ENCODE measurements at regions not wholly inside any gene's neighbourhood (a gene's known extent, or its start where the extent isn't known, plus 50 kb on each side); places are given as distances from the start of the nearest gene placed in this dataset.
"Not testable (repeated sequence)": the region's sequence is repeated elsewhere in the genome, so short reads cannot be mapped to it uniquely, and the experiment has no call there.

DNA sequence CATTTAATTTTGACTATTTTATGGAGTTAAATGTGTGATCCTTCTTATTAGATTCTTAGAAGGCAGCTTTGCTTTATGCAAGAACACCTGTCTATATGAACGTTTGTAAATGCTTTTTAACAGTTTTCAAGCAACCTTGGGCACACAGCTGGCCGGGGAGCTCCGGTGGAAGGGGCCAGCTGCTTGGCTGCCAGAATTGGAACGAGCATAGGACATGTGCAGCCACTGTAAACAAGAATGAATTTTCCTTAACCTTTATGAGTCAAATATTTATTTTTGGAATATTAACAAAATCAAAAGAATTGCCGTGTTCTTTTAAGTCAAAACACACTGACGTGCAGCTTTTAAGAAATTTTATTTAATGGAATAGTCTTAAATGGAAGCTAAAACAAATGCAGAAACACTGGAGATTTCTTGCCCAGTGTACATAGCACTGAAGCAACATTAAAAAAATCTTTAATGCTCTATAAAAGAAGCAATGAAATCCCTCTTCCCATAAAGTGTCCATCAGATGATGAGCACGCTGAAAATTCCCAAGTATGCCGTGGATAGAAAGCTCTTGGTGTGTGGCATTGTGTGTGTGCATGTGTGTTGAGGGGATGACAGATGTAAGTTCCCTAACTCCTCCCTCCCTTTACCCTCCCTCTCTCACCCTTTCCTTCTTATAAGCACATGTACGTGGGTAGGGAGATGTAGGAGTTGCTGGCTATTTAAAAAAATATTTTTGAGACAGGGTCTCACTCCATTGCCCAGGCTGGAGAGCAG is 208.9 kb upstream of the EXOC2 start:
- in situ Hi-C loops (cut with HindIII; ENCODE audit: low pct_unique_long_range_greater_than_20kb, low sequenced_read_pairs): no loop called here
- no peak for DNase-seq (ENCODE audit: low read depth, low spot score)

DNA sequence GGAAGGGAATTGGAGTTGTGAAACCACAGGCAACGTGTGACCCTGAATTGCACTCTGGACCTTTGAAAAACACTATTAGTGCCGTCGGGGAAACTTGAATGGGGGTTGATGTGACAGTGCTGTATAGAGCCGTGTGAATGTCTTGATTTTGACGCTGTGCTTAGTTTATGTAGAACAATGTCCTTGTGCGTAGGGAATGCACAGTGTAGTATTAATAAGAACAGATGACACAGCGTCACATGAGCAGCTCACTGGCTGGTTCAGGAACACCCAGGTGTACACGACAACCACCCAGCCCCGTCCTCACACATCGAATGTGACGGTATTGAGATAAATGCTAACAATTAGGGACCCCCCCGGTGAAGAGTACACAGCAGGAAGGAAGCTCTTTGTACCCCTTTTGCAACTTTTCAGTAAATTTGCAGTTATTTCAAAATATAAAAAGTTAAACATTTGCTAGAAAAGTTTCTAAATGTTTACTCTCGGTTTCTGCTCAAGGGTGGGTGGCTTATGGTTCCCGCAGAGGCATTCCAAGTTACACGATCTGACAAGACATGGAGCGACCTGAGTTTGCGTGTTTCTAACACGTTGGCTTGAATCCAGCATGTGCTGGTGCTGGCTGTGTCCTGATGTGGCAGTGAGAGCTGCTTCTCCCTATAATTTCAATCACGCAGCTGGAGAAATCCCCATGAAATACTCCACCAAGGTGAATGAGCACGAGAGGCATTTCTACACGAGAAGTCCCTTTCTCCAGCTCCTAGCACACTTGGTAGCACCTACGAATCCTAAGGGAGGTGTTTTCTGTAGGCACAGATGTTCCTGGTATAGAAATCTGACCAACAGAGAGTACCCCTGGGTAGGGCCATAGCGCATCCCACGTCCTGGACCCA is 208.0 kb upstream of the EXOC2 start:
- no peak for DNase-seq (ENCODE audit: low read depth, low spot score)
- in situ Hi-C loops (cut with HindIII; ENCODE audit: low pct_unique_long_range_greater_than_20kb, low sequenced_read_pairs): no loop called here

DNA sequence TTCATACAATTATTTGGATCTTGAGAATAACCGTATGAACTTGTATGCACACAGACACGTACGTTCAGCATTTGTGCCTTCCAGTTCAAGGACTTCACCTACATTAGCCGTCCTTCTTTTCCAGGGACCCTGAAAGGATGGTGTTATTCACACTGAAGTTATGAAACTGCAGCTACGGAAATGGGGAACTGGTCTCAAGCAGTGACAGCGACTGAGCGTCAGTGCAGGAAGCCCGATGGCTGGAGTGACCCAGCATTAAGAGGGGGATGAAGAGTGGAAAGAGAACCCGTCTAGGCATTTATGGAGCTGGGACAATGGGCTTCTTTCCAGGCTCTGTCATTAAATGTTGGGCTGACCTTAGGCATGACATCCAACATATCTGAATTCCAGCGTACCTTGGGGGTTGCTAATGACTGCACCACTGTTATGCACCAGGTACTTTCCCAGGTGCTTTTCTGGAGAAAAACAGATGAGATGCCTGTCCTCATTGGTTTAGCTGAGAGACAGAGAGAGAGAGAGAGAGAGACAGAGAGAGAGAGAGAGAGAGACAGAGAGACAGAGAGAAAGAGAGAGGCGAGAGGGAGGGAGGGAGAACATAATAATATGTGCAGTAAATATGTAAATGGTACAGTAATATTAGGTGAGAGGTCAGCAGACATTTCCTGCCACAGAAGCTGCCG is 204.7 kb upstream of the EXOC2 start:
- no peak for DNase-seq (ENCODE audit: low read depth, low spot score)
- in situ Hi-C loops (cut with HindIII; ENCODE audit: low pct_unique_long_range_greater_than_20kb, low sequenced_read_pairs): no loop called here

DNA sequence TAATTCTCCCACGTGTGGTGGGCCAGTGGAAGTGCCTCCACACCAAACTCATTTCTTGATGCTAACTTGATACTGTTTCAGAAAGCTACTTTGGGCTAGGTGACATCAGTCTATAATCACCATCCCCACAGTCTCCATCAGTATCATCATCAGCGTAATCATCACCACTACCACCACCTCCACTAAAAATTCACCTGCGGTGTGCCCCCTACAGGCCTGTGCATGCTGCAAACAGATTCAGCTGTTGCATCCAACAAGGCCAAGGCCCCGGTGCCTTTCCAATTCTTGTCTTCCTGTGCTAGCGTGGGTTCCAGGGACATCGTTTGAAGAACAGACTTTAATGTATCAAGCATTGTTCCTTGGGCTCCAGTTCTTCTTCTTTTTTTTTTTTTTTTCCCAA is 201.3 kb upstream of the EXOC2 start:
- peak; percentile 40 for DNase-seq (ENCODE audit: low read depth, low spot score)
- in situ Hi-C loops (cut with HindIII; ENCODE audit: low pct_unique_long_range_greater_than_20kb, low sequenced_read_pairs): no loop called here

DNA sequence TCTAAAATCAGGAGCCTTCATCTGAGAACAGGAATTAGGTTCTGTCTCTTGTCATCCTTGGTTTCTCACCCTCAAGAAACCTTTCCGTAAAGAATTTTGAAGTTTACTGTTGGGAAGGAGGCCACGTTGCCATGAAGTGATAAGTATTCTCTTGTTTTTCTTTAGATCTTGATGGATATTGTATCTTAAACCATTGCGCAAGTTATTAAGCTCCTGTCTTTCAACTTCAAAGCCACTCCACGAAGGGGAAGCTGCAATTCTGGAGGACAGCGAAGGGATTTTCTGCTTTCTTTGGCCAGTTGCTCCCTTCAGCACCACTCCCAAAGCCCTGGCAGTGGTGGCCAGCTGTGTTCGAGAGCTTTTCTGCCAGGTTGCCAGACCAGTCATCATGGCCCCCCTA is 198.1 kb upstream of the EXOC2 start:
- in situ Hi-C loops (cut with HindIII; ENCODE audit: low pct_unique_long_range_greater_than_20kb, low sequenced_read_pairs): no loop called here
- no peak for DNase-seq (ENCODE audit: low read depth, low spot score)

DNA sequence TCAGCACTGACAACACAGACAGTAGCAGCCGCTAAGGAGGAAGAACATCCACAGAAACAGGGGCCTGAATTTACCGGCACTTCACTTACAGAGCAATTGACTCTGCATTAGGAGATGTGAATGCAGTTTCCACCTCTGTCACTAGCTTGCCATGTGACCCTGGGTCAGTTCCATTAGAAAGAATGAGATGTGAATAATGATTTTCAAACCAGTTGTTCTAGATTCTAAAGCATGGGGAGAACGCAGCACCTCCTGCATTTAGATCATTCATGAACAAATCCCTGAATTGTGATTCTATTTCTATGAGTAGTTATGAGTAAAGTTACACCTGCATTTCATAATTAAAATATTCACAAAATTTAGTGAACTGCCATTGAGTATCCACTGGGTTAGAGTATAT is 197.3 kb upstream of the EXOC2 start:
- in situ Hi-C loops (cut with HindIII; ENCODE audit: low pct_unique_long_range_greater_than_20kb, low sequenced_read_pairs): no loop called here

DNA sequence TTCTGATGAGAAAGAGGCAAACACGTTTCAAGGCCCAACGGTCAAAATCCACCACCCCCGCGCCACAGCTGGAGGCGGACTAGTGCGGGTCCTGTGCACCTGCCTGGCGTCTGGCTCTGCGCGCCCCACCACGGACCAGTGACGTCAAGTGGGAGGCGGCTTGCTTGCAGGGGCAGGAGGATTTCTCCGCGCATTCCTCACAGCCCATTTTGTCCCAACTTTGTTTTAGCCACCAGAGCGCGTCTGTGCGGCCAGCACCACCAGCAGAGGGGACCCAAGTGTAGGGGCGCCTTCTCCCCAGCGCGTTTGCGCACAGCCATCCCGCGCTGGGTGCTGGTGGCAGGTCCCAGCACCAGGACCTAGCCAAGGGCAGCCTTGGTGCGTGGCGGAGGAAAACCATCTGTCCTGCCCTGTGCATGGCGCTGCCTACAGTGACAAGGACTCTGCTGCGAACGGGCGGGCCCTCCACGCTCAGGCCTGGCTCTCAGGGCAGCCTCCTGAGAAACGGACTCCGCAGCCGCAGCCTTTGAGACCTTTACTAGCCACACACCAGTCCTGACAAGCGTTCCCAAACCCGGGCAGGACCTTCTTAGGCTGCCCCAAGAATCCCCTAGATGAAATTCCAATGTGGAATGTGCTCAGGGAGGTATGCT is 194.8 kb upstream of the EXOC2 start:
- in situ Hi-C loops (cut with HindIII; ENCODE audit: low pct_unique_long_range_greater_than_20kb, low sequenced_read_pairs): no loop called here
- no peak for DNase-seq (ENCODE audit: low read depth, low spot score)

More for the DNA sequence above, 197.3 kb upstream of the EXOC2 start:
- no peak for DNase-seq (ENCODE audit: low read depth, low spot score)

DNA sequence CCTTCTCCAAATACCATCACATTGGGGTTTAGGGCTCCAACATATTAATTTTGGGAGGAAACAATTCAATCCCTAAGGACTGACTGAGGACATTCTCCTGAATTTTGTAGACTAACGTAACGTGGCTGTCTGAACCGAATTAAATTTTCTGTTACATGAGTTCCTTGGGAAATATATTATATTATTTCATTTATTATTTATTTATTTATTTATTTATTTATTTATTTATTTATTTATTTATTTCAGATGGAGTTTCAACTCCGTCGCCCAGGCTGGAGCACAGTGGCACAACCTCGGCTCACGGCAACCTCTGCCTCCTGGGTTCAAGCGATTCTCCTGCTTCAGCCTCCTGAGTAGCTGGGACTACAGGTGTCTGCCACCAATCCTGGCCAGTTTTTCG is 193.2 kb upstream of the EXOC2 start:
- in situ Hi-C loops (cut with HindIII; ENCODE audit: low pct_unique_long_range_greater_than_20kb, low sequenced_read_pairs); DNase-seq (ENCODE audit: low read depth, low spot score): not testable (repeated sequence)

DNA sequence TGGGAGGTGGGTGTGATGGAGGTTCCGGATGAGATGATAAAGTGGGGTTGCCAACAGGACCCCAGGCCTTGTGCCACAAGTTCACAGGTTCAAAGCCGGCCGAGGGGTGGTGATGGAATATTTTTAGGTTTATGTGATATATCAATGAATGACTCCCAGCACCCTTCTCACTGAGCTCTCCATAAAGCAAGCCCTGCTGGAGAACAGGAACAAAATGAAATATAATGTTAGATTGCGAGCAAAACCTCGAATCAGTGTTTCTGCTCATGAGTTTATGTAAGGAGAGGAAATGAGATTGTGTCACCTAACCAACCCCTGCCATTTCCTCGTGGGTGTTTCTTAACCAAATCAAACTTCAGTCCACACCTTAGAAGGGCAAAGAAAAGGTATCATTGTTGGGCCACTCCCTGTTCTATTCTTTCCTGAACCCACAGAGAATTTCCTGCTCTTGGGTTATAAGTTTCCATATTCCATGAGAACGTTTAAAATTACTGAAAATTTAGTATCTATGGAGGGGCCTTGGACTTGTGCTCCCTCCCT is 192.2 kb upstream of the EXOC2 start:
- in situ Hi-C loops (cut with HindIII; ENCODE audit: low pct_unique_long_range_greater_than_20kb, low sequenced_read_pairs): no loop called here

DNA sequence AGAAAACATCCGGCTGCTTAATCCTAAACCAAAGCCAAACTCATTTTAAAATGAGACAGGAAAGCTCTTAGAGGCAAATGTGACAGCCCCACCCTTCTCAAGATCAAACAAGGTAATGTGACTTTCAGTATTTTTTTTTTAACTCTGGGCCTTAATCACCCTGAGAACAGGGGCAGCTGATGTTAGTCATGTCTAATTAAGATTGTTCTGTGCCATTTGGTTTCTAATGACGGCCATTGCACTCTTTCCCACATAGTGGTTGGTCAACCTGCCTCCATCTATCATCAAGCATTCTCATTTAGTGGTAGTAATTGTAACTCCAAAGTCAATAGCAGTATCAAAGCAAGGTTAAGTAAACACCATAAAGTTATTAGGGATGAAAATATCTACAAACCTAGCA is 191.6 kb upstream of the EXOC2 start:
- in situ Hi-C loops (cut with HindIII; ENCODE audit: low pct_unique_long_range_greater_than_20kb, low sequenced_read_pairs): no loop called here
- DNase-seq (ENCODE audit: low read depth, low spot score): no peak

More for the DNA sequence above, 192.2 kb upstream of the EXOC2 start:
- DNase-seq (ENCODE audit: low read depth, low spot score): no peak

DNA sequence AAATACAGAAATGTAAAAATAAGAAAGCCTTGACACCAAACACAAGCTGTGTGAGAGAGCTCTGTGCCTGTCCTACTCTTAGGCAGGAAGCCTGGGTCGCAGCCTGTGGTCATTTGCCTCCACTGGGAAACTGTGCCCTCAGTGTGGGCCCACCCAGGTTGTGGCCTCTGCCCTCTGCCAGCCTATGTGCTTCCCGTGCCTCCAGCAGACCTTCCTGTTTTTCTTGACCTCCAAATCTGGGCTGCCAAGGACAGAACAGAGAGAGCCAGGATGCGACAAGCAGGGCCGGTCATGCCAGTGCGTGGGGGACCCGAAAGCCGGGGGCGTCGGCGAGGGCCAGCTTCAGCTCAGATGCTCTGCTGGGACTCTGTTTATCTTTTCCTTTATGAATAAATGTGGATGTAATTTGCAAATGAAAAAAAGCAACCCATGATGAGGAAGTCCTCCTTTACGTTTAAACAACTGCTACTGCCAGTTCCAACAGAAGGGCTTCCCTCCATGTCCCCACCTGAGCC is 189.2 kb upstream of the EXOC2 start:
- DNase-seq (ENCODE audit: low read depth, low spot score): no peak
- in situ Hi-C loops (cut with HindIII; ENCODE audit: low pct_unique_long_range_greater_than_20kb, low sequenced_read_pairs): no loop called here

DNA sequence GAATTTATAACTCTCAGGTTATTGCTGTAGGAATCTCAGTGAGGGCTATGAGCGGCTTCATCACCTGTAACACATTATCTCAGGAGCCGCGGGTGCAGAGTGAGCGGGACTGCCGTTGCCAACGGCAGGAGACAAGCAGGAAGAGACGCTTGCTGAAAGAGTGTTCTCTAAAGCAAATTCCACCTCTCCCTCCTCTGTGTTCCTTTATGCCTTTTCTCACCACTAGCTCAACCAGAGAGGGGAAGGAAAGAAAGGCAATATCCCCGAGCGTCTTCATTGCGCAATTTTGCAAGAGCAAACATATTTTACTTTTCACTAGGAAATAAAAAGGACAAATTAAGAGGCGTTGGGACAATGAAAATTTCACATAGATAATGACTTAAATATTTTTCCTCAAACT is 185.2 kb upstream of the EXOC2 start:
- in situ Hi-C loops (cut with HindIII; ENCODE audit: low pct_unique_long_range_greater_than_20kb, low sequenced_read_pairs): no loop called here
- DNase-seq (ENCODE audit: low read depth, low spot score): no peak

DNA sequence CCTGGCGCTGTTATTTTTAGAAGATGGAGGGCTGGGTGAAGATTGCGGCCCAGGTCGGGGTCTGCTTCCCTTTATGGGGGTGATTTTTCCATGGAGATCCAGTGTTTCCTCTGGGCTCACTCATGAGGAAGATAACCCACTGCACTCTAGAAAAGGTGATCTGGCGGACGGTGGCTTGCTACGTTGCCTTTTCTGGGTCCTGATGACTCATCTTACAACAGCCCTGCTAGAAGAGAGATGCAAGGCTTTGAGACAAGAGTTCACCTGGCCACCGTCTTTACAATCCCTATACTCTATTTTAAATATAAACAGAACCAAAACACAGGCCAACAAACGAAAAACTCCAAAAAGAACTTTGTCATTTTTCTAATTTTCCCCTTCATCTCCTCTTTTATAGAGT is 182.1 kb upstream of the EXOC2 start:
- no peak for DNase-seq (ENCODE audit: low read depth, low spot score)
- in situ Hi-C loops (cut with HindIII; ENCODE audit: low pct_unique_long_range_greater_than_20kb, low sequenced_read_pairs): no loop called here

DNA sequence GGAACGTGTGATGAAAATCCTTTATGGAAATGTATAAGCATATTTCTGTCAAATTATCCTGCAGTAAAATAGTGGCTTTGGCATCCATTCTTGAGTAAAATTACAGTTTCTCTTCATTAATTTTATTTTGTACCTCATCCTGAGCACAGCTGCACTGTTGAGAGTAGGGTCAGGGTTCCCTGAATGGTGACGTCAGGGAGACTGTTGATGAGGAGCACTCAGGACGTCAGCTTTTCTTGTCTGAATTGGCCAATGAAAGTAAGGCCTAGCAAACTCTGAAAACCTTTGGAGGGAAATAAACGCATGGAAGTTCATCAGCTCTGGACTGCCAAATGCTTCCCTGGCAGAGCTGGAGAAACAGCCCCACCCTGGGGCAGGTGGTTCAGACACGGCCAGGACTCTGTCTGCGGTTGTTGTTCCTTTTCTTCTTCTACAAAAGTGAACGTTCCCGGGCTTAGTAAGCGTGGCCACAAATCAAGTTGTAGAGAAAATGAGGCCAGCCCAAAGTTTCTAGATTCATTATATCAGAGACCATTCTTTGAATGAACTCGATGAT is 179.7 kb upstream of the EXOC2 start:
- in situ Hi-C loops (cut with HindIII; ENCODE audit: low pct_unique_long_range_greater_than_20kb, low sequenced_read_pairs): no loop called here
- DNase-seq (ENCODE audit: low read depth, low spot score): no peak

DNA sequence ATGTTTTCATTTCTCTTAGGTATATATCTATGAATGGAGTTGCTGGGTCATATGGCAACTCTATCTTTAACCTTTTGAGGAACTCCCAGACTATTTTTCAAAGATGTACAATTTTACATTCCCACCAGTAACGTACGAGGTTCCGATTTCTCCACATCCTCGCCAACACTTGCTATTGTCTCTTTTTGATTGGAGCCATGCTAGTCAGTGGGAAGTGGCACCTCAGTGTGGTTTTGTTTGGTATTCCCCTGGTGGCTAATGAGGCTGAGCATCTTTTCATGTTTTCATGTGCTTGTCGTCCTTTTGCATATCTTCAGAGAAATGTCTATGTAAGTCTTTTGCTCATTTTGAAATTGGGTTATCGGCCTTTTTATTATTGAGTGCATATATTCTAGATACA is 178.6 kb upstream of the EXOC2 start:
- no peak for DNase-seq (ENCODE audit: low read depth, low spot score)

DNA sequence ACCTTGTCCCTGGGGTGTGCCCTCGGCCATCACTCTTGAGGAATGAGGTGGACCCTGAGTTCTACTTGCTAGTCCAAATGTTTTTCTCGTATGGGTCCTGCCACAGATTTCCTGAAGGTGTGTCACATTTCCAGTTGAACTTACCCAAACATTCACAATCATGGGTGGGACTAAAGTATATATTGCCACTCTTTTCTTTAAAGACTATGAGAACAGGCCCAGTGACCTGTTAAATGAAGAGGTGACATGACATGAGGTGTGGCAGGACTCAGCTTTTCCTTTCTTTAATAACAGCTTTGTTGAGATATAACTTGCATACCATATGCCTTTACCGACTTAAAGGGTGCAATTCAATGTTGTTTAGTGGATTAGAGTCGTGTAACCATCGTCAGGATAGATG is 177.2 kb upstream of the EXOC2 start:
- in situ Hi-C loops (cut with HindIII; ENCODE audit: low pct_unique_long_range_greater_than_20kb, low sequenced_read_pairs): no loop called here

More for the DNA sequence above, 178.6 kb upstream of the EXOC2 start:
- in situ Hi-C loops (cut with HindIII; ENCODE audit: low pct_unique_long_range_greater_than_20kb, low sequenced_read_pairs): no loop called here

DNA sequence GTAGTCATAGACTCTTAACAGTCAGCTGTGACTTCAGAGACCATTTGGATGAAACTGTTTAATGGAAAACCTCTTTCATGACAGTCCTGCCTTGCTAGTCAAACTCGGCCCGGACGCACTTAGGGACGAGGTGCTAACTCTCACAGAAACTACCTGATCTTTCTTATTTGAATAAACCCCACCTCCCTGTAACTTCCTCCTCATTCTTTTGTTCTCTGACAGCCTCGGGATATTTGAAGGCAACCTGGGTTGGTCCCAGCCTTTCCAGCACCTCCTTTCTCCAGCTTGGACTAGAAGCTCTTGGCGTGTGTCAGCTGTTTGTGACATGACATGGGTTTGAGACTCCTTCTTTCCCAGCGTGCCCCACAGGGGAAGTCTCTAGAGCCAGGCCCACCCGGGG is 175.3 kb upstream of the EXOC2 start:
- no peak for DNase-seq (ENCODE audit: low read depth, low spot score)
- in situ Hi-C loops (cut with HindIII; ENCODE audit: low pct_unique_long_range_greater_than_20kb, low sequenced_read_pairs): no loop called here

More for the DNA sequence above, 177.2 kb upstream of the EXOC2 start:
- no peak for DNase-seq (ENCODE audit: low read depth, low spot score)
